ENCODE measurements at regions not wholly inside any gene's neighbourhood (a gene's known extent, or its start where the extent isn't known, plus 50 kb on each side); places are given as distances from the start of the nearest gene placed in this dataset.
"Not testable (repeated sequence)": the region's sequence is repeated elsewhere in the genome, so short reads cannot be mapped to it uniquely, and the experiment has no call there.

- not testable (repeated sequence) for TF ChIP-seq EZH2 (IDR thresholded peaks at IDR 0.05; ENCODE audit: low read depth, low read length, severe bottlenecking); CTCF (IDR thresholded peaks at IDR 0.05; ENCODE audit: control extremely low read depth in 1 of 3, insufficient read depth in 1 of 3, low read depth in 1 of 3, low read length in 3 of 3)
These were observed 251.5 kb downstream of the GADD45G start for GRCh38 chr9:89856296-89856695.

Measured in H1 (cell line).